Forelimb muscle (tissue), 1 donor: ENCODE measurements at regions not wholly inside any gene's neighbourhood (a gene's known extent, or its start where the extent isn't known, plus 50 kb on each side); places are given as distances from the start of the nearest gene placed in this dataset.

ENCODE experiments used
- DNase-seq: peaks from one replicate; pipeline ENCODE4 v3.0.0-alpha.2; 2013; ENCODE audit warnings: low read depth

DNA sequence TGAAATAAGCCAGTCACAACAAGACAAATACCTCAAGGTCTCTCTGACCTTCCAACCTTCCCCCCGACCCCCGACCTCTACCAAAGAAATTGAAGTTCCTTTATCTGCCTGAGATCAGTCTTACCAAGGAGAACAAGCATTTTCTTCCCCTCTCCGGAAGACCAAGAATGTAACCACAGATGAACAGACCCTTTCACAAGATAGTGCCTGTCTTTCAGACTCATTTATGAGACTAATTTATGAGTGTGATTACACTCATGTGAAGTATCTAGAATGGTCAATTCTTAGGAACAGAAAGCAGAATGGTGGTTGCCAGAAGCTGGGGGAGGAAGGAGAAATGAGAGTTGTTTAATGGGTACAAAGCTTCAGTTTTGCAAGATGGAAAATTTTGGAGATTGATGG, 108.9 kb upstream of the MKLN1 start:
- no peak for DNase-seq

DNA sequence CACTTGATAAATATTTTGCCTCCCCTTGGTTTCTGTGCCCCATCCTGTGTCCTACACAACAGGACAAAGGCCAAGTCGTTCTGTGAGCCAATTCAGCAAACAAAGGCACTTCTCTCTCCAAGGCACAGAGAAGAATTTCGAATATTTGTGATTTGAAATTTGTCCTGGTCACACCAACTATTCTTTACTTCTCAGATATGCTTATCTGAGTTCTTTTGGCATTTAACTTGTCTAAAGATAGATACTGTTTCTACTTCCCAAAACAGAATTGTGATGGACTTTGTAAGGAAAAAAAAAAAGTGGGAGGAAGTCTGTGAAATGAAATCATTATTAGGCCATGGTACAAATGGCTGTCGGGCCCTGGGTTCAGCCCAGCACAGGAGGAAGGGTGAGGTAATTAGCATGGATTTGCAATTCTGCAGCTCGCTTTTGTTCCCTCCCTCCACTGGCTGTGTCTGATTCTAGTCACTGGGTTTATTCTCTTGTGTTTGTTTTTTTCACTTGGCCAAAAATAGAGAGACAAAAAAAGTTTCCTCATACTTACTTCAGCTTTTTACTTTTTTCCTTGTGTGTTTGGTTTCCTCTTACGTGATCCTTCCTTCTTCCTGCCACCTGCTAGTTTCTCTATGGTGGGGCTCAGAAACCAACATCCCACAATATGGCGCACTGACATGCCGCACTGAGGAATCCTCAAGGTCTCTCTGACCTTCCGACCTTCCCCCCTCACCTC, 108.2 kb upstream of the MKLN1 start:
- DNase-seq, result no peak

DNA sequence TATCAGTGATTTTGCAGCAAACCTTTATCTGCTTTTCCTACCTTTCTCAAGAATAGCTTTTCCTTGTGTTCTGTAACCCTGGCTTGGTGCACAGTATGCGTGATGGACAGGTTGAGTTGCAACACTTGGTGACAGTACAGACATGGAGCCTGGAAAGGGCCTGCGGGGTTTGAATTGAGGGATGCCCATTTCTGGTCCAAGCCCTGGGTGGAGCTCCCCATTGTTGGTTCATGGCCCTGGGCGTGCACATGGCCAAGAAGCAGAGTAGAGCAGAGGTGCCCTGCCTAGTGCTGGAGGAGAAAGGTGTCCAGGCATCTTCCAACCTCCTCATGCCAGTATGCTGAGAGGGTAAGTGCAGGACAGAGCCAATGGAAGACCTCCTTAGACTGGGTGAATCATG, 106.6 kb upstream of the MKLN1 start:
- DNase-seq, result no peak

DNA sequence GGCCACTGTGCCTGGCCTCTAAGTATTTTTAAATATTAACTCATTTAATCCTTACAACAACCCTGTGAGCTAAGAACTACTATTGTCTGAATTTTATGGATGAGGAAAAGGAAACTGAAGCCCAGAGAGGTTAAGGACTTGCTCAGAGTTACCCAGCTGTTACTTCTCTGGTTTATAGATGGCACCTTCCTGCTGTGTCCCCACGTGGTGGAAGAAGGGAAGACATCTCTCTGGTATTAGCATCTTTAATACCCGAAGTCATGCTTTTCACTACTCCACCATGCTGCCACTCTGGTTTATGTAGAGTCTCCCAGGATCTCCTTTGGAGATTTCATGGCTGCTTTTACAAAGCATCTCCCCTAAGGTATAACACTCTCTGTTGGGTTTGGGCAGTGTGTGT, 105.5 kb upstream of the MKLN1 start:
- no peak for DNase-seq

DNA sequence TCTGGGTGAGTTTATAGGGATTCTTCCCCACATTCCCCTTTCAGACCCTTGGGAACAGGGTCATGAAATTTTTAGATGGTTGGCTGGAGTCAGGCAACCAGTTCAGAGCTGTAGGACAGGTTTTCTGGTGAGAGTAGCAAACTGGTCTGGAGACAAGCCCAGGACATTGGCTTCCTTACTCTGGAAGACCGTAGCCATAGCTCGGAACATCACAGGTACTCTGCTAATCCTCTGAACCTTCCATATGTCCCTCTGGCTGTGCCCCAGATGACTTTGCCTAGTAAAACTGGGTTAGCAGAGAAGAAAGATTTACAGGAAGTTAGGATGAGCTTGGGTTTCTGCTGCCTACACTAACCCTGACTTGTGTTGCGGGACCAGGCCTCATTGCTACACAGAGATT, 104.5 kb upstream of the MKLN1 start:
- DNase-seq, result no peak

DNA sequence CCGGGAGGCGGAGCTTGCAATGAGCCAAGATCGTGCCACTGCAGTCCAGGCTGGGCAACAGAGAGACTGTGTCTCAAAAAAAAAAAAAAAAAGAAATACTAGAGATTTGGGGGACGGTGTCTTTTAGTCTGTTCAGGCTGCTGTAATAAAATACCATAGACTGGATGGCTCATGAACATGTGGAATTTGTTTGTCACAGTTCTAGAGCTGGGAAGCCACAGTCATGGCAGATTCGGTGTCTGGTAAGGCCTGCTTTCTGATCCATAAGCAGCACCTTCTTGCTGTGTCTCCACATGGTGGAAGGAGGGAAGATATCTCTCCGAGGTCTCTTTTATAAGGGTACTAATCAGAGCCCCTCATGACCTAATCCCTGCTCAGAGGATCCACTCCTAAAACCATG, 102.7 kb upstream of the MKLN1 start:
- DNase-seq, result no peak

DNA sequence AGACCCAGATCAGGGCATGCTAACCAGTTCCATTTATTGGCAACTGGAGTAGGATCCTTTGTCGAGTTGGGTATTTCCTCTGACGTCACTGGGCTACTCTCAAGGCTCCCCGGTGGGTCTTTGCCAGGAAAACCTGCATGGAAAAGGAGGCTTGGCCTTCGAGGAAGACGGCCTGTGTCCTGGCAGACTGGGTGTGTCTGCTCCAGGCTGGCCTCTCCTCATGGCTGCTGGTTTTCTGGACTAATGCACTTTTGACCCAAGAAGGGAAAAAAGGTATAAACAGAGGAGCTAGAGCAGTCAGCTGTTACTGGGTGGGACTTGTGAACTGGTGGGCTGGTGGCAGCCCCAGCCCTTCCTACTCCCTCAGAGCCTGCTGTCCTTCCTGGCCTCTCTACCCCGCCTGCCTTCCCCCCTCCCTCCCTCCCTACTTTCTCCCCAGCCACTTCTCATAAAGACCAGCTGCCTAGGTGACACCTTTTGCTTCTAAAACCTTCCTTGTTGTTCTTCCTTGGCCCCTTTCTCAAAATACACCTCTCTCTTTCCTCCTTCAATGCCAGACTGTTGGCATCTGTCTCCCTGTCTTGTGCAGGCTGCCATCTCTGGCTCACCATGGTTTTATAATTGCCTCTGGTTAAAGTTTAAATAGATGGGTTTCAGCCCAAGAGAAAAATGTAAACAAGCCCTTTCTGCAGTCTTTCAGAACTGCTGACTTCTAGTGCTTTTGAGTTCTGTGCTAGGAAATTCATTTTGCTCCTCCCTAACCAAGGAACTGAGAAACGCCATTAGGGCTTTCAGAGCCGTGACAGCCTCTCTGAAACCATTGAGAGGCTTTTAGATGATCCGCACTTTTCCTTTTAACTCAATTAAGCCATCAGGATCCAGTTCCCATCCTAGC, 101.8 kb upstream of the MKLN1 start:
- DNase-seq, result no peak

DNA sequence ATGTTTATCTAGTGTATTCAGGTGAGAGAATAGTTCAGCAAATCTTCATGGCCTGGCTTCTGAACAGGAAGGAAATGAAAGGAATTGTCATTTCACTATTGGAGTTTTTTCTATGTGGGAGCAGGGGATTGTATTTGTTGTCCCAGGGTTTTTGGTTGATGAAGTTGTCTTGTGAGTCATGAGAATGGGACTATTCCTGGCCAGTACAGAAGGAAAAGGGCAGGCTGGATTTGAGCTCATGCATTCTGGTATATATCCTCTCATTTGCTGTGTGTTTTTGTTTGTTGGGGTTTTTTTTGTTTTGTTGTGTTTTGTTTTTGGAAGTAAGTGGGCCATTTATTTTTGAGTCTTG, 101.2 kb upstream of the MKLN1 start:
- no peak for DNase-seq

DNA sequence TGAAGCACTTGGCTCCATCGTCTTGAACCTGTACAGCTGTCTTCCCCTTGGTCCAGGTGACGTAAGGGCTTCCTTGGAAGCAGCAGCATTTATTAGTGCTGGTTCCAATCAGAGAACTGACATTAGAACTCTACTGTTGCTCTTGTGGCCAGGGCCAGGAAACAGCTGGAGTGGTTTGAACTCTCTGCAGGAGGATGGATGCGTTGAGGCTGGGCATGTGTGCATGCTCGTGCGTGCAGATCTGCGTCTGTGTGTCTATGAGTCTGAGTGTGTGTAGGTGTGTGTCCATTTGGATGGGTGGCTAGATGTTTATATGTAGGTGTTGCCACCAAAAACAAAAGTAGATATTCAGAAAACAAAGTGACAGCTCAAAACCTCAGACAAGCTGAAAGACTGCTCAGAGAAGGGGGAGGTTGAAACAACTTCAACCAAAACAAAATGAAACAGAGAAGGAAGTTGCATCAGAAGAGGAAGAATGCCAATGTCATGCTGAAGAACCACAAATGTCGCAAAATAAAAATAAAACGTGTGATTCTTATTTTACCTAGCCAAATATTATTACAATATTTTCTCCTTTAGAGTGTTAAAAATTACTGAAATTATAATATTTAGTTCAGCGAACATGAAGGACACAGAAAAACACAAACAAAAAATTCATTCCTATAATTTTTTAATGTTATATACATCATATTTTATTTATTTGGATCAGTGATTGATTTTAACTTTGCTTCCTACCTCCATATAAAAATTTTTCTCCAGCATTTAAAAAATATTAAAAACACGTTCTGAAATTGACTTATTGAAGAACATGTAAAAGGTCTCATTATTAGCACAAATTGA, 96.1 kb upstream of the MKLN1 start:
- no peak for DNase-seq

DNA sequence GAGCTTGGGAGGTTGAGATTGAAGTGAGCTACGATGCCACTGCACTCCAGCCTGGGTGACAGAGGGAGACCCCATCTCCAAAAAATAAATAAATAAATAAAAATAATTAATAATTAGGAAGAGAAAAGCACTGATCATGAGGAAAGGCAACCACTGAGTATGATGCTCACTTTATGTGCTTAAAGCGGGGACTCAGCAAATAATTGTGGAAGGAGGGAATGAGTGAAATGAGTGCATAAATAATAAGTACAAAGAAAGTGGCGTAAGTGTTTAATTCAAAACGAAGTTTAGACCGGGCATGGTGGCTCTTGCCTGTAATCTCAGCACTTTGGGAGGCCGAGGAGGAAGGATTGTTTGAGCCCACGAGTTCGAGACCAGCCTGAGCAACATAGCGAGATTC, 94.9 kb upstream of the MKLN1 start:
- DNase-seq, result no peak

DNA sequence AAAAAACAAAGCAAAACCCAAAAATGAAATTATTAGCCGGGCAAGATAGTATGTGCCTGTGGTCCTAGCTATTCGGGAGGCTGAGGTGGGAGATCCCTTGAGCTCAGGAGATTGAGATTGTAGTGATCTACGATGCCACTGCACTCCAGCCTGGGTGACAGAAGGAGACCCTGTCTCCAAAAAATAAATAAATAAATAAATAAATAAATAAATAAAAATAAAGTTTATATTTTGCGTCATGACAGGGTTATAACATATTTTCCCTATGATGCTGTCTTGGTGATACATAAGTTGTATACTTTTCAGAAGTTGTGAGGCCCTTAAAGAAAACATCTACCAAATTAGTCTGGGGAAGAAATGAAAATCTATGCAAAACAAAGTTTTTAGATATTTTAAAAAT, 94.5 kb upstream of the MKLN1 start:
- no peak for DNase-seq

DNA sequence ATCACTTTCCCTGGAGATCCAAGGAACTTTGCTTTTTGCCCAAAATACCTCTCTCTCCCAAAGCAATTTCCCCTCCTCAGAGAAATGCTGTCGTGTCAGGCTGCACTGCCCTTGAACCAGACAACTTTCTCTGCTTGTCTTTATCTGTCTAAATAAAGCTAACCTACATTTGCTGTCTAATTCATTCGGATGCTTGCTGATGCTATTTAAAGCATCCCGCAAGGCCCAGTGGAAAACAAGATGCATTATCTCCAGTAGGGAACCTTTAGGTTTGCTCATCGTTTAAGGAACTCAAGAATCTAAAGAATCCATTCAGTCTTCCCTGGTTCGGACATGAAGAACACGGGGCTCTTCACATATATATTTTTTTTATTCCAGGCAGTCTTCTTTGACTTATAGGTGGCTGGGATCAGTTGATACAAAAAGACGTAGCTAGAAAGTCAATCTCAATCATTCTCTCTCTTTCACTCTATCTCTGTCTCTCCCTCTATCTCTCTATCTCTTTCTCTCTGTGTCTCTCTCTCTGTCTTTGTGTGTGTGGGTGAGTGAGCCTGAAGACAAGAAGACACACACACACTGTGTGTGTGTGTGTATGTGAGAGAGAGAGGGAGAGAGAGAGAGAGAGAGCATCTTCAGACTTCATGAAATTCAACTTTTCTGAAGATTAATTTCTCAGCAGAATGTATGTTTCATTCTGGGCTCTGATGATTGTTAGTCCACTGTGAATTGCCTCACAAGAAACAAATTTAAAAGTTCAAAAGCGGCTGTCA, 92.8 kb upstream of the MKLN1 start:
- DNase-seq, result no peak

DNA sequence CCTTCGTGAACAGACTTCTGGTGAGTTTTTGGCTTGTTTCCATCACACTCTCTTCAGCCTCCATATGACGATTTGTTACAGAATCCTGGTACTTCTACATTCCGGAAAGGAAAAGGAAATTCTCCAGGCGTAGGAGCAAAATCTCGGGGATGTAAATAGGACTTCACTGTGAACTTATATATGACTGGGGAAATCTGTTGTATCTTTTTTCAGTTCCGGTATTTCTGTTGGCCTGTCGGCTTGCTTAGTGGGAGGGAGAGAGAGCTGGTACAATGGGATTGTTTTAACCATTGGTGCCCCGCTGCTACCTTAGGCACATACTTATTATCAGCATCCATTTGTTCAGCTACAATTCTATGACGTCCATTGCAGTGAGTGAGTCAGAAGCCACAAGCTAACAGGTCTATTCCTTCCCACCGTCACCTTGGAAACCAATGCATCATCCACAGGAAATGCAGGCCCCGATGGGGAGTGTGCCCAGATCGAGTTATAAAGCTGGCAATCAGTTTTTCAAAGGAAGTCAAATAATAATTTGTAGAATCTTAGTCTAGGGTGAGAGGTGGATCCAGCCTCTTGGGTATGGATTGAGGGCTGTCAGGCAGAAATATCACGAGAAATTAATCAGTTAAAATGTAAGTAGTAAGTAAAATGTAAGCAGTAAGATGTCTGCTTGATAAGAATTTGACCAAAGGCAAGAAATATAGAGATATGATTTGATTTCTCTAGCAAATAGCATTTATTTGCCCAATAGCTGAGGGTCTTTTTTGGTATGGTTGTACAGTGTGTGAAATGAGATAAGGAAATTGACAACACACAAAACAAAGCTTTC, 92.0 kb upstream of the MKLN1 start:
- DNase-seq, result no peak

DNA sequence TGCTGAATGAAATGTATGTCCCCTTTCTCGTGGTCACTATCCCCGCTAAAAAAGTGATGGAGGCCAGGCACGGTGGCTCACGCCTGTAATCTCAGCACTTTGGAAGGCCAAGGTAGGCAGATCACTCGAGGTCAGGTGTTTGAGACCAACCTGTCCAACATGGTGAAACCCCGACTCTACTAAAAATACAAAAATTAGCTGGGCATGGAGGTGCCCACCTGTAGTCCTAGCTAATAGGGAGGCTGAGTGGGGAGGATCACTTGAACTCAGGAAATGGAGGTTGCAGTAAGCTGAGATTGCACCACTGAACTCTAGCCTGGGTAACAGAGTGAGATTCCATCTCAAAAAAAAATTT, 91.4 kb upstream of the MKLN1 start:
- no peak for DNase-seq

DNA sequence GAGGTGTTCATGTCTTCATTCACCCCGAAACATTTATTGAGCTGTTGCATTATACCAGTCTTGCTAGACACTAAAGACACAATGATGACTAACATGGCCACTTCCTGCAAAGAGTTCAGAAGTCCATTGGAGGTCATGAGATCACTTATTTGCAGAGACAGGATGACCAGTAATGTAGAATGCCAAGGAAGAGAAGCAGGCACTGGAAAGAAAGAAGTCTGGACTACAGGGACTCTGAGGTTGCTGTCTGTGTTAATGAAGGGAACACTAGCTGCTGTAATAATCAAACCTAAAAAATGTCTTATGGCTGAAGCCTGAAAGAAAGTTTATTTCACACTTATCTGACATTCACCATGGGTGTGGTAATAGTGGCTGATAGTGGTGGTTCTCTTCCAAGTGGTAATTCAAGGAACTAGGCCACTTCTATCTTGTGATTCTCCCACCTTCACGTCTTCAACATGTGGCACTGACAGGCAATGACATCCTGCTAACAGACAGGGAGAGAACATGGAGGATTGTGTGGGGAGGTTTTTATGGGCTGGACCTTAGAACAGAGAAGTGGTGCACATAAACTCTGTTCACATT, 89.2 kb upstream of the MKLN1 start:
- DNase-seq, result no peak

DNA sequence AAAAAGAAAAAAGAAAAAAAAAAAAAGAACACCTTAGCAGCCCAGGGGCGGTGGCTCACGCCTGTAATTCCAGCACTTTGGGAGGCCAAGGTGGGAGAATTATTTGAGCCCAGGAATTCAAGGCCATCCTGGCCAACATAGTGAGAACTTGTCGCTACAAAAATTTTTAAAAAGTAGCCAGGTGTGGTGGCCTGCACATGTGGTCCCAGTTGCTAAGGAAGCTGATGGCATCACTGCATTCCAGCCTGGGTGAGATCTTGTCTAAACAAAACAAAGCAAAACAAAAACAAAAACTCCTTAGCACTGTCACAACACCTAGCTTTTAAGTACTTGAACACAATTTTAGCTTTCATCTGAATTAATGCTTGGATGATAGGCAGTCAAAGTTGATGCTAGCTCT, 86.3 kb upstream of the MKLN1 start:
- DNase-seq, result no peak

DNA sequence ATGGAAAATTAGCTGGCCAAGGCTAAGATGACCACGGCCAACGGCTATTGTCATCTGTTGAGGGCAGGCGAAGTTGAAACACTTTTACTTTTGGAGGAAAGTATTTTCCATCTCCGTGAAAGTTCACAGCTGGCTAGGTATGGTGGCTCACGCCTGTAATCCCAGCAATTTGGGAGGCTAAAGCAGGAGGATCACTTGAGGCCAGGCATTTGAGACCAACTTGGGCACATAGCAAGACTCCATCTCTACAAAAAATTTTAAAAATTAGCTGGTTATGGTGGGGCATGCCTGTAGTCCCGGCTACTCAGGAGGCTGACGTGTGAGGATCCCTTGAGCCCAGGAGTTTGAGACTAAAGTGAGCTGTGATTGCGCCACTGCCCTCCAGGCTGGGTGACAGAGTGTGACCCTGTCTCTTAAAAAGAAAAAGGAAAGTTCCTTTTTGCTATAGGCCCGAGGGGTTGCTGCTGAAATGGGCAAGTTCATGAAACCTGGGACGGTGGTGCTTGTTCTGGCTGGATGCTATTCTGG, 85.5 kb upstream of the MKLN1 start:
- no peak for DNase-seq

DNA sequence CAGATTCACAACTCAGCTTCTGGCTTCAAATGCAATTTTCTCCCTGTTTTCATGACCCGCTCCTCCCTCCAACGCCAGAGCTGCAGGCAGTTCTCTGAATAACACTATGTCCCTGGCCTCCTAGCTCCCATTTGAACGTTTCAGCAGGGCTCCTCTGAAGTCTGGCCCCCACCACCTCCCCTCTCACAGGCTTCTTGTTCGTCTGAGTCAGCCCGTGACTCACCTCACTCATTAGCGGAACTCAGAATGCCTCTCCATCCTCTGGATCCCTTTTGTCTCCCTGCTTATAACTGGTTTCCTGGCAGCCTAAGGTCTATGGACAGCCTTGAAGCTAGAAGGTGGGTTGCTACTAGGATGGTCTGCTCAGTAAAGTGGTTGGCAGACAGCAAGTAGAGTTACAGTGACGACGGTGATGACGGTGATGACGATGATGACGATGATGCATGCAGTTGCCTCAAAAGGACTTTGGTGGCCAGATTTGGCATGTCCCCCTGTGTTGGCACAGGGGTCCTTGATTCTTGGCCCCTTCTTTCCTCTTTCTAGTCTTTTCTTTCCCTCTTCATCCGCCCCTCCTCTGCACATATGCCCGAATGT, 83.3 kb upstream of the MKLN1 start:
- no peak for DNase-seq

DNA sequence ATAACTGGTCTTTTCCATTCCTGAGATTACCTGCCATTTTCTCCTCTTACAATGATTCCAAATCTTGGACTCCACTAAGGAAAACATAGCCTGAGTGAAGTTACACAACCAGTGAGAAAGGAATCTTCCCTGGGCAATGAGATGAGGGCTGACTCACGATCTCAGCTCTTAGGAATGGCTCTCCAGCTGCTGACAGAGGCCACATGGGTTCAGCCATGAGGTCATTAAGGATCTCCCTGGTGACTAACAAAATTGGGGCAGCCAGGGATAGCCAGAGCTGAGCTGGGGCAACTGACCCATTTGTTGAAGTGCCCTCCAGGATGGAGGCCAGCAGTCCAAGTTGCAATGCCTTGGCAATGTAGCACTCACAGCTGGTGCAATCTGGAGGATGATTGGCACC, 78.7 kb upstream of the MKLN1 start:
- DNase-seq, result no peak

DNA sequence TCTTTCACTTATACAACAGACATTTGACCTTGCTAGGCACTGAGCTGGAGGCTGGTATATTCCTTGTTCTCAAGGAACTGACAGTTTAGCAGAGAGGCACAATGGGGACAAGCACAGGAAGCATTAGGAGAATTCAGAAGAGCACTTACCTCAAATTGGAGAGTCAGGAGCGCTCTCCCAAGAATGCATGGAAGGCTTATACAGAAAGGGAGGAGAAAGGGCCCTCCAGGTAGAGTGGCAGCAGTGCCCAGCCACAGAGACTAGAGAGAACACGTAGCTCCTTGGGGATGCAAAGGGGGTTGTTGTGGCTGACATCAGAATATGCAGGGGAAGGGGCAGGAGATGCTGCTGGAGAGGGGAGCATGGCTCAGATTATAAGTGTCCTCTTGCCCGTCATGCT, 78.2 kb upstream of the MKLN1 start:
- DNase-seq, result no peak
